ENCODE measurements at regions not wholly inside any gene's neighbourhood (a gene's known extent, or its start where the extent isn't known, plus 50 kb on each side); places are given as distances from the start of the nearest gene placed in this dataset.

GRCh38 chr2:103982691-103983090, 871.2 kb upstream of the POU3F3 start:
- Histone ChIP-seq H3F3A (replicated peaks; ENCODE audit: insufficient read depth) (no peaks in the 10 kb centered on the region), H3K9me2 (0 out of 2 replicates have a peak, but pooled peaks cover 3% of the 10 kb centered on the region), H3K79me2 (ENCODE audit: insufficient read depth) (no peaks in the 10 kb centered on the region), H3K9ac (no peak overlapping the region), H3K36me3 (replicated peaks in 1 of 2; ENCODE audit: control insufficient read depth in 1 of 2, insufficient read depth in 2 of 2, low read length in 1 of 2) (no peaks in the 10 kb centered on the region), H2AFZ (ENCODE audit: low read depth) (no peak overlapping the region), H3K9me3 (no peaks in the 10 kb centered on the region), H3K4me2 (no peak overlapping the region), H3K27me3 (ENCODE audit: insufficient read depth) (no peaks in the 10 kb centered on the region), H3K27ac (ENCODE audit: low read depth in 2 of 2, low read length in 1 of 2) (no peak overlapping the region), H4K20me1 (ENCODE audit: insufficient read depth) (no peaks in the 10 kb centered on the region), H3K4me3 (ENCODE audit: low read depth in 2 of 2, low read length in 1 of 2) (no peak overlapping the region), H3K4me1 (ENCODE audit: control insufficient read depth in 1 of 2, insufficient read depth in 2 of 2, low read depth in 1 of 2, low read length in 1 of 2) (no peaks in the 10 kb centered on the region)
- TF ChIP-seq MEF2A (IDR thresholded peaks at IDR 0.05; ENCODE audit: borderline replicate concordance, low read depth), result no peak
- 0% methylated on average over 3 of the region's 3 CpGs for WGBS (ENCODE audit: low lambda C conversion rate)
- POLR2A ChIA-PET, result no interaction called here
- no peak for DNase-seq
- CTCF ChIA-PET, result interaction anchor here (1.5 kb wide), 1 partner anchor 23 kb away, joined by 6 read pairs; no protein-coding TSS in a partner anchor

- H3K4me2 ChIP-seq, result no peak overlapping the region
- no peaks in the 10 kb centered on the region for H3K9me3 ChIP-seq
- H3K4me1 ChIP-seq (ENCODE audit: control insufficient read depth in 1 of 2, insufficient read depth in 2 of 2, low read depth in 1 of 2, low read length in 1 of 2), result no peaks in the 10 kb centered on the region
- no peak overlapping the region for H3K27ac ChIP-seq (ENCODE audit: low read depth in 2 of 2, low read length in 1 of 2)
- H3K9me2 ChIP-seq, result 0 out of 2 replicates have a peak, but pooled peaks cover 3% of the 10 kb centered on the region
- H3K27me3 ChIP-seq (ENCODE audit: insufficient read depth), result no peaks in the 10 kb centered on the region
- no peak overlapping the region for H3K9ac ChIP-seq
- TF ChIP-seq ZBTB33 (IDR thresholded peaks at IDR 0.05; ENCODE audit: borderline replicate concordance, low read depth), result no peak
- POLR2A ChIA-PET, result no interaction called here
- no peak for DNase-seq
- H3K36me3 ChIP-seq (replicated peaks in 1 of 2; ENCODE audit: control insufficient read depth in 1 of 2, insufficient read depth in 2 of 2, low read length in 1 of 2), result no peaks in the 10 kb centered on the region
- CTCF ChIA-PET, result no interaction called here
- 10% methylated on average over 4 of the region's 4 CpGs for WGBS (ENCODE audit: low lambda C conversion rate)
- H3F3A ChIP-seq (replicated peaks; ENCODE audit: insufficient read depth), result no peaks in the 10 kb centered on the region
- H4K20me1 ChIP-seq (ENCODE audit: insufficient read depth), result no peaks in the 10 kb centered on the region
- H3K79me2 ChIP-seq (ENCODE audit: insufficient read depth), result no peaks in the 10 kb centered on the region
- H3K4me3 ChIP-seq (ENCODE audit: low read depth in 2 of 2, low read length in 1 of 2), result no peak overlapping the region
- H2AFZ ChIP-seq (ENCODE audit: low read depth), result no peak overlapping the region
Measured at GRCh38 chr2:103986001-103986400, 867.9 kb upstream of the POU3F3 start.

- Histone ChIP-seq H3K9me2 (no peaks in the 10 kb centered on the region), H3K4me3 (ENCODE audit: low read depth in 2 of 2, low read length in 1 of 2) (no peak overlapping the region), H3K27me3 (ENCODE audit: insufficient read depth) (no peaks in the 10 kb centered on the region), H3F3A (replicated peaks; ENCODE audit: insufficient read depth) (no peaks in the 10 kb centered on the region), H3K27ac (ENCODE audit: low read depth in 2 of 2, low read length in 1 of 2) (no peak overlapping the region), H2AFZ (ENCODE audit: low read depth) (no peak overlapping the region), H3K4me1 (ENCODE audit: control insufficient read depth in 1 of 2, insufficient read depth in 2 of 2, low read depth in 1 of 2, low read length in 1 of 2) (no peaks in the 10 kb centered on the region), H3K9me3 (no peaks in the 10 kb centered on the region), H3K9ac (no peak overlapping the region), H3K36me3 (replicated peaks in 1 of 2; ENCODE audit: control insufficient read depth in 1 of 2, insufficient read depth in 2 of 2, low read length in 1 of 2) (no peaks in the 10 kb centered on the region), H3K79me2 (ENCODE audit: insufficient read depth) (no peaks in the 10 kb centered on the region), H4K20me1 (ENCODE audit: insufficient read depth) (no peaks in the 10 kb centered on the region), H3K4me2 (no peak overlapping the region)
- CTCF ChIA-PET, result no interaction called here
- 2% methylated on average over 2 of the region's 2 CpGs for WGBS (ENCODE audit: low lambda C conversion rate)
- POLR2A ChIA-PET, result no interaction called here
- TF ChIP-seq EZH2phosphoT487 (IDR thresholded peaks at IDR 0.05; ENCODE audit: borderline replicate concordance, low read depth) (no peak), CTCF (IDR thresholded peaks at IDR 0.05) (peak; percentile 35), RAD21 (IDR thresholded peaks at IDR 0.05; ENCODE audit: low read length) (peak; percentile 9; the same call in 1 of the 2 replicates)
- DNase-seq, result peak; percentile 4
Measured at GRCh38 chr2:103991591-103991990, 862.3 kb upstream of the POU3F3 start.
